ENCODE measurements at regions not wholly inside any gene's neighbourhood (a gene's known extent, or its start where the extent isn't known, plus 50 kb on each side); places are given as distances from the start of the nearest gene placed in this dataset.

- TF ChIP-seq CTCF (IDR thresholded peaks at IDR 0.05) (no peak), POLR2A (IDR thresholded peaks at IDR 0.05) (no peak), EP300 (IDR thresholded peaks at IDR 0.05) (no peak), POLR2AphosphoS5 (IDR thresholded peaks at IDR 0.05) (no peak)
- peak overlapping the region in 1 of 4 donors; percentile 35 for H3K27ac ChIP-seq
- H3K9me3 ChIP-seq, result no peaks in the 10 kb centered on the region
- peaks cover 0 to 17% (median 8%) of the 10 kb centered on the region in 3 donors for H3K4me1 ChIP-seq
- peak; percentile 42 for ATAC-seq
- 12 to 25% methylated on average over 6 of the region's 6 CpGs for WGBS, 2 donors (ENCODE audit: low coverage in 1 of 2)
- no peak overlapping the region for H3K4me3 ChIP-seq
- no peaks in the 10 kb centered on the region for H3K36me3 ChIP-seq
- no peaks in the 10 kb centered on the region for H3K27me3 ChIP-seq
Measured at GRCh38 chr11:15602785-15603567, 488.3 kb downstream of the INSC start.

- H3K9me3 ChIP-seq, result no peaks in the 10 kb centered on the region
- H3K36me3 ChIP-seq, result no peaks in the 10 kb centered on the region
- TF ChIP-seq CTCF (IDR thresholded peaks at IDR 0.05) (no peak), POLR2A (IDR thresholded peaks at IDR 0.05) (no peak)
- no peaks in the 10 kb centered on the region for H3K27me3 ChIP-seq
- H3K27ac ChIP-seq, result no peak overlapping the region
- H3K4me3 ChIP-seq, result no peak overlapping the region
- peaks cover 0 to 17% (median 8%) of the 10 kb centered on the region in 3 donors for H3K4me1 ChIP-seq
- no peak for ATAC-seq
- 100% methylated on average over 1 of the region's 2 CpGs; no CpG with 5 or more reads in 1 of the 2 donors for WGBS, 2 donors (ENCODE audit: low coverage in 1 of 2)
Measured at GRCh38 chr11:15605094-15605493, 490.4 kb downstream of the INSC start.

- Histone ChIP-seq H3K27me3 (no peaks in the 10 kb centered on the region), H3K36me3 (no peaks in the 10 kb centered on the region), H3K27ac (no peak overlapping the region), H3K9me3 (no peaks in the 10 kb centered on the region), H3K4me3 (no peak overlapping the region), H3K4me1 (peaks cover 0 to 11% (median 7%) of the 10 kb centered on the region in 3 donors)
- WGBS, 2 donors (ENCODE audit: low coverage in 1 of 2), result 81 to 83% methylated on average over 5 of the region's 6 CpGs
- TF ChIP-seq CTCF (IDR thresholded peaks at IDR 0.05), result no peak
- TF ChIP-seq POLR2AphosphoS5 (IDR thresholded peaks at IDR 0.05), result no peak
- TF ChIP-seq EP300 (IDR thresholded peaks at IDR 0.05), result no peak
- TF ChIP-seq POLR2A (IDR thresholded peaks at IDR 0.05), result no peak
- no peak for ATAC-seq
Measured at GRCh38 chr11:15607361-15608036, 492.8 kb downstream of the INSC start.

GRCh38 chr11:15609445-15609844, 494.7 kb downstream of the INSC start:
- Histone ChIP-seq H3K4me1 (peaks cover 0 to 11% (median 0%) of the 10 kb centered on the region in 3 donors), H3K27ac (no peak overlapping the region), H3K27me3 (no peaks in the 10 kb centered on the region), H3K9me3 (no peaks in the 10 kb centered on the region), H3K4me3 (no peak overlapping the region), H3K36me3 (no peaks in the 10 kb centered on the region)
- no peak for ATAC-seq
- no peak for TF ChIP-seq CTCF (IDR thresholded peaks at IDR 0.05)
- no peak for TF ChIP-seq POLR2A (IDR thresholded peaks at IDR 0.05)
- TF ChIP-seq POLR2AphosphoS5 (IDR thresholded peaks at IDR 0.05), result no peak
- no peak for TF ChIP-seq EP300 (IDR thresholded peaks at IDR 0.05)
- WGBS, 2 donors (ENCODE audit: low coverage in 1 of 2), result 100% methylated on average over 1 of the region's 1 CpG

GRCh38 chr11:15610881-15611280, 496.2 kb downstream of the INSC start:
- no peaks in the 10 kb centered on the region for H3K9me3 ChIP-seq
- 46 to 73% methylated on average over 5 of the region's 5 CpGs for WGBS, 2 donors (ENCODE audit: low coverage in 1 of 2)
- no peaks in the 10 kb centered on the region for H3K27me3 ChIP-seq
- no peak overlapping the region for H3K4me3 ChIP-seq
- H3K4me1 ChIP-seq, result peaks cover 0 to 24% (median 0%) of the 10 kb centered on the region in 3 donors
- no peak overlapping the region for H3K27ac ChIP-seq
- H3K36me3 ChIP-seq, result no peaks in the 10 kb centered on the region
- ATAC-seq, result no peak
- TF ChIP-seq POLR2AphosphoS5 (IDR thresholded peaks at IDR 0.05) (no peak), EP300 (IDR thresholded peaks at IDR 0.05) (no peak), CTCF (IDR thresholded peaks at IDR 0.05) (no peak), POLR2A (IDR thresholded peaks at IDR 0.05) (no peak)
